ENCODE measurements at regions not wholly inside any gene's neighbourhood (a gene's known extent, or its start where the extent isn't known, plus 50 kb on each side); places are given as distances from the start of the nearest gene placed in this dataset.

- 81 to 100% methylated on average over 1 of the region's 1 CpG for WGBS, 2 donors
- TF ChIP-seq POLR2A (IDR thresholded peaks at IDR 0.05) (no peak), CTCF (IDR thresholded peaks at IDR 0.05) (peak in 1 of 3 experiments; percentile 34)
- DNase-seq, result no peak
- Histone ChIP-seq H3K4me3 (no peak overlapping the region), H3K4me1 (no peaks in the 10 kb centered on the region), H3K36me3 (ENCODE audit: low read depth, missing control alignments) (no peaks in the 10 kb centered on the region), H3K27me3 (no peaks in the 10 kb centered on the region), H3K27ac (no peak overlapping the region), H3K9me3 (no peaks in the 10 kb centered on the region)
- intact Hi-C loops (cut with DNase I; ENCODE audit: low total_unique reads), result no loop called here
Observed at GRCh38 chr1:90614872-90615271, 102.2 kb downstream of the BARHL2 start.

- intact Hi-C loops (cut with DNase I; ENCODE audit: low total_unique reads), result no loop called here
- no peaks in the 10 kb centered on the region for H3K9me3 ChIP-seq
- H3K4me1 ChIP-seq, result no peaks in the 10 kb centered on the region
- TF ChIP-seq POLR2A (IDR thresholded peaks at IDR 0.05), result no peak
- TF ChIP-seq CTCF (IDR thresholded peaks at IDR 0.05), result no peak
- 40 to 48% methylated on average over 5 of the region's 5 CpGs for WGBS, 2 donors
- DNase-seq, result no peak
- no peaks in the 10 kb centered on the region for H3K36me3 ChIP-seq (ENCODE audit: low read depth, missing control alignments)
- H3K27ac ChIP-seq, result no peak overlapping the region
- H3K4me3 ChIP-seq, result no peak overlapping the region
- H3K27me3 ChIP-seq, result no peaks in the 10 kb centered on the region
Observed at GRCh38 chr1:90613371-90613770, 103.7 kb downstream of the BARHL2 start.

DNA sequence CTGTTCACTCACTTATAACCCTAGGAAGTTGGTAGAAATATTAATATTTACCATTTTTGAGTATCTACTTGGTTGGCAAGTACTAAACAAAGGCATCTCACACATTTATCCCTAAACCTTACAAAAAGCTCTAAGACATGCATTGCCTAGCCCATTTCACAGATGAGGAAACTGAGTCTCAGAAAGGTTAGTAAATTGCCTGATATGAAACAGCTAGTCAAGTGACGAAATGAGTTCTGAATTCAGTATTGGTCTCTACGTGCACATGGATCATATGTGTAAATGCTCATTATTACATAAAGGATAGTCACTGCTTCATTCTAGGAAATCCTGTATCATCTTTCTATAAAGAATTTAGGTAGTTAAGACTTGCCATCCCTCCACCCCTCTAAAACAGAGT is 105.1 kb downstream of the BARHL2 start:
- no peak for DNase-seq
- Histone ChIP-seq H3K27me3 (no peaks in the 10 kb centered on the region), H3K4me3 (no peak overlapping the region), H3K36me3 (ENCODE audit: low read depth, missing control alignments) (no peaks in the 10 kb centered on the region), H3K4me1 (no peaks in the 10 kb centered on the region), H3K9me3 (no peaks in the 10 kb centered on the region), H3K27ac (no peak overlapping the region)
- WGBS, 2 donors, result 89 to 98% methylated on average over 2 of the region's 2 CpGs
- intact Hi-C loops (cut with DNase I; ENCODE audit: low total_unique reads), result no loop called here
- TF ChIP-seq POLR2A (IDR thresholded peaks at IDR 0.05), result no peak

DNA sequence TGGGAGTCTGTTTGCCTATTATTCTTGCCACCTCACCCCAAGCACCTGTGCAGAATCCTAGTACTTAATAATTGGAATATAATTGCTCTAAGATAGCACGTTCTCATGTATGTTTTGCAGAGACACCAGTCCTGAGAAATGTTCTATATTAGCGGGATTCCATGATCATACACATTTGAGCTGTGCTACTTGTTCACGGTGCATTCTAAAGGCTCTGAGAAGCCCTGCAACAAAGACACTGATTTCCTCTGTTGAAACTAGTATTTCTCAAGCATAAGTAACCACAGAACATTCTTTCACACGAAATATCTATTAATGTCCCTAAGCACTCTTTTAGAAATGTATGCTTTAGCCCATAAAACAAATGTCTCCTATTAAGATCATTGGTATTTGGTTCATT is 109.4 kb downstream of the BARHL2 start:
- H3K36me3 ChIP-seq (ENCODE audit: low read depth, missing control alignments), result no peaks in the 10 kb centered on the region
- intact Hi-C loops (cut with DNase I; ENCODE audit: low total_unique reads), result no loop called here
- TF ChIP-seq CTCF (IDR thresholded peaks at IDR 0.05) (no peak), POLR2A (IDR thresholded peaks at IDR 0.05) (no peak)
- H3K9me3 ChIP-seq, result no peaks in the 10 kb centered on the region
- H3K27ac ChIP-seq, result no peak overlapping the region
- no peaks in the 10 kb centered on the region for H3K27me3 ChIP-seq
- H3K4me3 ChIP-seq, result no peak overlapping the region
- no peaks in the 10 kb centered on the region for H3K4me1 ChIP-seq
- no peak for DNase-seq
- 75 to 77% methylated on average over 4 of the region's 4 CpGs for WGBS, 2 donors

- no peak for DNase-seq
- Histone ChIP-seq H3K27ac (no peak overlapping the region), H3K4me3 (no peak overlapping the region), H3K9me3 (no peaks in the 10 kb centered on the region), H3K27me3 (no peaks in the 10 kb centered on the region), H3K36me3 (ENCODE audit: low read depth, missing control alignments) (no peaks in the 10 kb centered on the region), H3K4me1 (no peaks in the 10 kb centered on the region)
- WGBS, 2 donors, result 46 to 63% methylated on average over 1 of the region's 1 CpG
- intact Hi-C loops (cut with DNase I; ENCODE audit: low total_unique reads), result no loop called here
- no peak for TF ChIP-seq CTCF (IDR thresholded peaks at IDR 0.05)
- no peak for TF ChIP-seq POLR2A (IDR thresholded peaks at IDR 0.05)
Observed at GRCh38 chr1:90605070-90605469, 112.0 kb downstream of the BARHL2 start.
